ENCODE measurements at regions not wholly inside any gene's neighbourhood (a gene's known extent, or its start where the extent isn't known, plus 50 kb on each side); places are given as distances from the start of the nearest gene placed in this dataset.

DNA sequence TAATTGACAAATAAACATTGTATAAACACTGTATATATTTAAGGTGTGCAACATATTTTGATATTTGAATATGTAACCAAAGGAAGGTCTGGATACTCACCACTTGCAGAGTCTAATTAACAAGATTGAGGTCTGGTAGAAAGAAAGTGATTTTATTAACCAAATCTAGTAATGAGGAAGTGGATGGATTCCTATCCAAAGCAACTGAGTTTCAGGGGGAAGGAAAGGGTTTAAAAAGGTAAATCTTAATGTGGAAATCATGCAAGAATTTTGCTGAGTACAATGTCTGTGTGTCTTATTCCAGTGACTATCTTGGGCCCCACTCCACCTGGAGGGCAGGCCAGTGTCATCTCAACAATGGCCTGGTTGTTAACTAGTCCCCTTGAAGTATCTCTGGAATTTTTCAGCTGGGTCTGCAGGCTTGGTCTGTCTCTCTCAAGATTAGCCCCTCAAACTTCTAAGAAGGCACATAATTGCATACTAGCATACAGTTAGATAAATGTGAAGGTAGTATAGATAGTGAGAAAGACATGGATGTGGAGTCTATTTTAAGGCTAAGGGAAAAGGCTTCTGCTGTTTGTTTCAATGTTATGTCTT is 262.7 kb upstream of the RGS18 start:
- Histone ChIP-seq H3K4me3 (no peak overlapping the region), H3K9ac (ENCODE audit: insufficient read depth in 1 of 2, low read depth in 2 of 2, low read length in 2 of 2) (no peak overlapping the region), H4K20me1 (replicated peaks; ENCODE audit: control insufficient read depth, insufficient read depth, low read length) (no peaks in the 10 kb centered on the region), H3K79me2 (ENCODE audit: control insufficient read depth, insufficient read depth, low read length) (no peaks in the 10 kb centered on the region), H2AFZ (ENCODE audit: low read depth, low read length) (peak overlapping the region; percentile 21; the same call in 1 of the 2 replicates), H3K36me3 (ENCODE audit: control insufficient read depth, insufficient read depth, low read length) (no peaks in the 10 kb centered on the region), H3K9me1 (ENCODE audit: control insufficient read depth, insufficient read depth, low read length) (no peaks in the 10 kb centered on the region), H3K27ac (ENCODE audit: extremely low read depth, low read depth, low read length) (no peak overlapping the region), H3K4me2 (ENCODE audit: insufficient read depth, low read length) (no peak overlapping the region), H3K27me3 (ENCODE audit: control insufficient read depth in 2 of 2, insufficient read depth in 2 of 2, low read length in 2 of 2) (no peaks in the 10 kb centered on the region), H3K4me1 (replicated peaks in 1 of 2; ENCODE audit: control insufficient read depth in 2 of 2, insufficient read depth in 2 of 2, low read length in 2 of 2) (no peaks in the 10 kb centered on the region), H3K9me3 (replicated peaks; ENCODE audit: control insufficient read depth, insufficient read depth, low read depth, low read length) (peaks cover 4% of the 10 kb centered on the region; the same call in 1 of the 2 replicates)
- FAIRE-seq (no peak), DNase-seq (ENCODE audit: extremely low read depth in 1 of 4, low spot score in 3 of 4) (no peak), ATAC-seq (peak; percentile 74)
- intact Hi-C loops (cut with micrococcal nuclease) (loop anchor here (10.0 kb wide), 1 partner anchor 549 kb away; no protein-coding TSS in a partner anchor), in situ Hi-C loops (cut with MboI) (no loop called here)
- ChIA-PET CTCF (ENCODE audit: low intra/inter-chr PET ratio) (no interaction called here), POLR2A (no interaction called here)
- BruUV-seq (replicated peaks) = no TSS peak
- TF ChIP-seq SPI1 (IDR thresholded peaks at IDR 0.05; ENCODE audit: borderline replicate concordance, low read depth, low read length) (peak; percentile 52; the same call in 1 of the 2 replicates), SMAD1 (IDR thresholded peaks at IDR 0.05; ENCODE audit: low read depth, low read length, partially characterized antibody) (no peak), CREBBP (IDR thresholded peaks at IDR 0.05; ENCODE audit: low read depth, low read length) (peak; percentile 58), RBM17 (IDR thresholded peaks at IDR 0.05; ENCODE audit: borderline replicate concordance, low read depth, low read length) (no peak), MXI1 (IDR thresholded peaks at IDR 0.05; ENCODE audit: low read depth, low read length) (no peak), PHB2 (IDR thresholded peaks at IDR 0.05; ENCODE audit: low read depth) (no peak), ADNP (tag; IDR thresholded peaks at IDR 0.05) (no peak), ZNF695 (CRISPR knock-in tag; IDR thresholded peaks at IDR 0.05) (no peak)
- TF ChIP-seq, protein P1, sequence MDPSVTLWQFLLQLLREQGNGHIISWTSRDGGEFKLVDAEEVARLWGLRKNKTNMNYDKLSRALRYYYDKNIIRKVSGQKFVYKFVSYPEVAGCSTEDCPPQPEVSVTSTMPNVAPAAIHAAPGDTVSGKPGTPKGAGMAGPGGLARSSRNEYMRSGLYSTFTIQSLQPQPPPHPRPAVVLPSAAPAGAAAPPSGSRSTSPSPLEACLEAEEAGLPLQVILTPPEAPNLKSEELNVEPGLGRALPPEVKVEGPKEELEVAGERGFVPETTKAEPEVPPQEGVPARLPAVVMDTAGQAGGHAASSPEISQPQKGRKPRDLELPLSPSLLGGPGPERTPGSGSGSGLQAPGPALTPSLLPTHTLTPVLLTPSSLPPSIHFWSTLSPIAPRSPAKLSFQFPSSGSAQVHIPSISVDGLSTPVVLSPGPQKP (CRISPR knock-in tag; IDR thresholded peaks at IDR 0.05) = no peak
- TF ChIP-seq, protein P2, sequence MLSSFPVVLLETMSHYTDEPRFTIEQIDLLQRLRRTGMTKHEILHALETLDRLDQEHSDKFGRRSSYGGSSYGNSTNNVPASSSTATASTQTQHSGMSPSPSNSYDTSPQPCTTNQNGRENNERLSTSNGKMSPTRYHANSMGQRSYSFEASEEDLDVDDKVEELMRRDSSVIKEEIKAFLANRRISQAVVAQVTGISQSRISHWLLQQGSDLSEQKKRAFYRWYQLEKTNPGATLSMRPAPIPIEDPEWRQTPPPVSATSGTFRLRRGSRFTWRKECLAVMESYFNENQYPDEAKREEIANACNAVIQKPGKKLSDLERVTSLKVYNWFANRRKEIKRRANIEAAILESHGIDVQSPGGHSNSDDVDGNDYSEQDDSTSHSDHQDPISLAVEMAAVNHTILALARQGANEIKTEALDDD (IDR thresholded peaks at IDR 0.05) = peak; percentile 28; the same call in 1 of the 2 replicates
- TF ChIP-seq, protein P3, sequence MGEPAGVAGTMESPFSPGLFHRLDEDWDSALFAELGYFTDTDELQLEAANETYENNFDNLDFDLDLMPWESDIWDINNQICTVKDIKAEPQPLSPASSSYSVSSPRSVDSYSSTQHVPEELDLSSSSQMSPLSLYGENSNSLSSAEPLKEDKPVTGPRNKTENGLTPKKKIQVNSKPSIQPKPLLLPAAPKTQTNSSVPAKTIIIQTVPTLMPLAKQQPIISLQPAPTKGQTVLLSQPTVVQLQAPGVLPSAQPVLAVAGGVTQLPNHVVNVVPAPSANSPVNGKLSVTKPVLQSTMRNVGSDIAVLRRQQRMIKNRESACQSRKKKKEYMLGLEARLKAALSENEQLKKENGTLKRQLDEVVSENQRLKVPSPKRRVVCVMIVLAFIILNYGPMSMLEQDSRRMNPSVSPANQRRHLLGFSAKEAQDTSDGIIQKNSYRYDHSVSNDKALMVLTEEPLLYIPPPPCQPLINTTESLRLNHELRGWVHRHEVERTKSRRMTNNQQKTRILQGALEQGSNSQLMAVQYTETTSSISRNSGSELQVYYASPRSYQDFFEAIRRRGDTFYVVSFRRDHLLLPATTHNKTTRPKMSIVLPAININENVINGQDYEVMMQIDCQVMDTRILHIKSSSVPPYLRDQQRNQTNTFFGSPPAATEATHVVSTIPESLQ (CRISPR knock-in tag; IDR thresholded peaks at IDR 0.05) = no peak
- TF ChIP-seq, protein P4, sequence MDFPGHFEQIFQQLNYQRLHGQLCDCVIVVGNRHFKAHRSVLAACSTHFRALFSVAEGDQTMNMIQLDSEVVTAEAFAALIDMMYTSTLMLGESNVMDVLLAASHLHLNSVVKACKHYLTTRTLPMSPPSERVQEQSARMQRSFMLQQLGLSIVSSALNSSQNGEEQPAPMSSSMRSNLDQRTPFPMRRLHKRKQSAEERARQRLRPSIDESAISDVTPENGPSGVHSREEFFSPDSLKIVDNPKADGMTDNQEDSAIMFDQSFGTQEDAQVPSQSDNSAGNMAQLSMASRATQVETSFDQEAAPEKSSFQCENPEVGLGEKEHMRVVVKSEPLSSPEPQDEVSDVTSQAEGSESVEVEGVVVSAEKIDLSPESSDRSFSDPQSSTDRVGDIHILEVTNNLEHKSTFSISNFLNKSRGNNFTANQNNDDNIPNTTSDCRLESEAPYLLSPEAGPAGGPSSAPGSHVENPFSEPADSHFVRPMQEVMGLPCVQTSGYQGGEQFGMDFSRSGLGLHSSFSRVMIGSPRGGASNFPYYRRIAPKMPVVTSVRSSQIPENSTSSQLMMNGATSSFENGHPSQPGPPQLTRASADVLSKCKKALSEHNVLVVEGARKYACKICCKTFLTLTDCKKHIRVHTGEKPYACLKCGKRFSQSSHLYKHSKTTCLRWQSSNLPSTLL (IDR thresholded peaks at IDR 0.05) = no peak
